A549 (cell line): ENCODE measurements at regions not wholly inside any gene's neighbourhood (a gene's known extent, or its start where the extent isn't known, plus 50 kb on each side); places are given as distances from the start of the nearest gene placed in this dataset.

Source experiments
- ATAC-seq, 2 experiments: fragments of 200-7000 bp in 1 of 2; fragments of >200 bp in 1 of 2; cut with Nextera tagmentation in 1 of 2; cut with Tn5 transposase in 1 of 2; 3 replicates each; pipeline versions ENCODE4 v1.8.0 to v1.9.1; 2018 to 2020; ENCODE audit warnings: mild to moderate bottlenecking in 1 of 2, moderate library complexity in 1 of 2
- CTCF ChIA-PET: fragments of 300-600 bp; sonication (Branson Sonifier 250); formaldehyde crosslinking; extraction: SDS; loops from one replicate; lab custom pipeline; 2021; ENCODE audit warnings: antibody characterized with exemption, inconsistent platforms; lab: Yijun Ruan, JAX
- POLR2A ChIA-PET: fragments of 350-600 bp; formaldehyde crosslinking; extraction: SDS; loops from one replicate; lab custom pipeline; 2021; ENCODE audit warnings: antibody characterized with exemption, inconsistent platforms; lab: Yijun Ruan, JAX
- DNase-seq, 2 experiments: peaks; one replicate each; pipeline versions ENCODE4 v3.0.0 to v3.0.0-alpha.2; 2011 to 2016; ENCODE audit warnings: low read depth in 1 of 2, low spot score in 1 of 2
- FAIRE-seq: peaks from 2 replicates; lab custom pipeline; 2011; peaks lifted over from hg19 to GRCh38; lab: Jason Lieb, UNC
- H3K27ac ChIP-seq, 2 experiments: fragments of >200 bp; sonication (Bioruptor Twin); formaldehyde crosslinking; 3 replicates each; pipeline ENCODE4 v1.5.1; 2016 to 2017
- H3K4me1 ChIP-seq: fragments of >200 bp; sonication (Bioruptor Twin); formaldehyde crosslinking; 3 replicates; pipeline ENCODE4 v1.6.1; 2016
- H3K4me2 ChIP-seq: fragments of >200 bp; sonication (Bioruptor Twin); formaldehyde crosslinking; 3 replicates; pipeline ENCODE4 v1.6.1; 2016
- H3K4me3 ChIP-seq: fragments of >200 bp; sonication (Bioruptor Twin); formaldehyde crosslinking; 3 replicates; pipeline ENCODE4 v1.5.1; 2016
- H3K9me3 ChIP-seq: fragments of >200 bp; sonication (Bioruptor Twin); formaldehyde crosslinking; 3 replicates; pipeline ENCODE4 v1.6.1; 2016
- BCL3 ChIP-seq: fragments of >200 bp; sonication (Bioruptor Twin); formaldehyde crosslinking; IDR thresholded peaks from 3 replicates; pipeline ENCODE4 v1.6.1; 2016
- BHLHE40 ChIP-seq: IDR thresholded peaks from 2 replicates; pipeline ENCODE4 v1.6.1; 2012; ENCODE audit warnings: low read depth, low read length, inconsistent platforms
- CBX8 ChIP-seq: fragments of 200-600 bp; sonication (generic); IDR thresholded peaks from 2 replicates; pipeline ENCODE4 v1.6.1; 2016
- CHD4 ChIP-seq: fragments of 200-600 bp; sonication (generic); IDR thresholded peaks from 2 replicates; pipeline ENCODE4 v1.6.1; 2016; ENCODE audit warnings: antibody characterized with exemption, mild to moderate bottlenecking, borderline replicate concordance
- EHF ChIP-seq: fragments of 250-450 bp; sonication (Bioruptor Pico); IDR thresholded peaks from 2 replicates; pipeline ENCODE4 v1.5.0; 2020; ENCODE audit warnings: mild to moderate bottlenecking
- EHMT2 ChIP-seq: fragments of 200-600 bp; sonication (generic); IDR thresholded peaks from 2 replicates; pipeline ENCODE4 v1.6.1; 2016; ENCODE audit warnings: antibody characterized with exemption, low read depth, mild to moderate bottlenecking, moderate library complexity
- ESRRA ChIP-seq: fragments of 150-350 bp; IDR thresholded peaks from 2 replicates; pipeline ENCODE4 v1.6.1; 2014; ENCODE audit warnings: mild to moderate bottlenecking, low read length, borderline replicate concordance
- FOSL2 ChIP-seq, 2 experiments: fragments of 450-650 bp in 1 of 2; fragments of >200 bp in 1 of 2; sonication (Bioruptor Twin) in 1 of 2; formaldehyde crosslinking; IDR thresholded peaks; 2 replicates each; pipeline versions ENCODE4 v1.5.0 to v1.6.1; 2016 to 2020; ENCODE audit warnings: mild to moderate bottlenecking in 1 of 2, moderate library complexity in 1 of 2
- FOXS1 ChIP-seq: fragments of 250-450 bp; sonication (Bioruptor Pico); IDR thresholded peaks from 2 replicates; pipeline ENCODE4 v1.5.0; 2020; ENCODE audit warnings: mild to moderate bottlenecking, moderate library complexity
- HDAC2 ChIP-seq: fragments of 200-600 bp; sonication (generic); IDR thresholded peaks from 2 replicates; pipeline ENCODE4 v1.6.1; 2016
- HES2 ChIP-seq: fragments of >200 bp; sonication (Bioruptor Twin); formaldehyde crosslinking; IDR thresholded peaks from 2 replicates; pipeline ENCODE4 v1.6.1; 2016
- HMGXB4 ChIP-seq: fragments of 250-450 bp; sonication (Bioruptor Pico); IDR thresholded peaks from 2 replicates; pipeline ENCODE4 v1.5.0; 2021; ENCODE audit warnings: mild to moderate bottlenecking, moderate library complexity, borderline replicate concordance
- HOXA7 ChIP-seq: fragments of 250-450 bp; sonication (Bioruptor Pico); IDR thresholded peaks from 2 replicates; pipeline ENCODE4 v1.5.0; 2020; ENCODE audit warnings: mild to moderate bottlenecking, moderate library complexity
- JUN ChIP-seq, 2 experiments: fragments of >200 bp; sonication (Bioruptor Twin); formaldehyde crosslinking; IDR thresholded peaks; 2 replicates in 1 of 2; 3 replicates in 1 of 2; pipeline ENCODE4 v1.6.1; 2016 to 2017
- JUNB ChIP-seq: fragments of >200 bp; sonication (Bioruptor Twin); formaldehyde crosslinking; IDR thresholded peaks from 2 replicates; pipeline ENCODE4 v1.6.1; 2016
- KDM1A ChIP-seq: fragments of 200-600 bp; sonication (generic); IDR thresholded peaks from 2 replicates; pipeline ENCODE4 v1.6.1; 2016; ENCODE audit warnings: low read depth, mild to moderate bottlenecking
- MAFK ChIP-seq: fragments of 450-650 bp; IDR thresholded peaks from 2 replicates; pipeline ENCODE4 v1.6.1; 2014; ENCODE audit not compliant: partially characterized antibody
- MAZ ChIP-seq: fragments of 150-350 bp; IDR thresholded peaks from 2 replicates; pipeline ENCODE4 v1.6.1; 2014; ENCODE audit warnings: antibody characterized with exemption, low read depth, low read length, borderline replicate concordance
- NPAS2 ChIP-seq: fragments of 250-450 bp; sonication (Bioruptor Pico); IDR thresholded peaks from 2 replicates; pipeline ENCODE4 v1.8.0; 2022; ENCODE audit warnings: mild to moderate bottlenecking, moderate library complexity, borderline replicate concordance
- NR3C1 ChIP-seq: fragments of >200 bp; sonication (Bioruptor Twin); formaldehyde crosslinking; IDR thresholded peaks from 3 replicates; pipeline ENCODE4 v1.6.1; 2017
- POLR2AphosphoS2 ChIP-seq: conservative IDR thresholded peaks from 2 replicates; pipeline ENCODE4 v1.6.1; 2012; ENCODE audit warnings: low read length, improper control_type of control experiment, inconsistent platforms
- RARB ChIP-seq: fragments of 250-450 bp; sonication (Bioruptor Pico); IDR thresholded peaks from 2 replicates; pipeline ENCODE4 v1.8.0; 2021; ENCODE audit warnings: mild to moderate bottlenecking, moderate library complexity
- REST ChIP-seq: fragments of 200-600 bp; sonication (generic); IDR thresholded peaks from 2 replicates; pipeline ENCODE4 v1.6.1; 2016; ENCODE audit warnings: antibody characterized with exemption, mild to moderate bottlenecking, moderate library complexity
- RNF2 ChIP-seq: fragments of 200-600 bp; sonication (generic); IDR thresholded peaks from 2 replicates; pipeline ENCODE4 v1.6.1; 2016; ENCODE audit warnings: low read depth, mild to moderate bottlenecking, antibody characterized with exemption, moderate library complexity, borderline replicate concordance
- USF2 ChIP-seq: fragments of 450-650 bp; IDR thresholded peaks from 2 replicates; pipeline ENCODE4 v1.6.1; 2014; ENCODE audit warnings: antibody characterized with exemption
- WGBS: methylation state at CpG from one replicate; pipeline ENCODE4 v1.1.6; 2017; ENCODE audit errors: missing lambda C conversion rate; 5-methylcytosine and 5-hydroxymethylcytosine counted together

GRCh38 chr5:90111364-90112032 lies 298.1 kb downstream of the CETN3 start:
- Histone ChIP-seq H3K27ac (no peak overlapping the region), H3K4me3 (no peak overlapping the region)
- POLR2A ChIA-PET: no interaction called here
- TF ChIP-seq USF2 (no peak), MAFK (no peak), MAZ (no peak), HDAC2 (no peak), HES2 (no peak), RARB (CRISPR knock-in tag) (no peak), RNF2 (no peak)
- TF ChIP-seq, all 56 proteins: peak for 0
- WGBS: 5% methylated on average over 10 of the region's 10 CpGs
- no peaks in the 10 kb centered on the region for H3K4me1 ChIP-seq
- DNase-seq (no peak), ATAC-seq (no peak), FAIRE-seq (no peak)
- no peak overlapping the region for H3K4me2 ChIP-seq
- no peaks in the 10 kb centered on the region for H3K9me3 ChIP-seq
- CTCF ChIA-PET: no interaction called here

- 0 out of 3 replicates have a peak, but pooled peaks cover 3% of the 10 kb centered on the region for H3K9me3 ChIP-seq
- POLR2A ChIA-PET: no interaction called here
- no peak overlapping the region for H3K4me2 ChIP-seq
- FAIRE-seq: no peak
- ATAC-seq: no peak
- no peak for DNase-seq
- H3K4me1 ChIP-seq: no peaks in the 10 kb centered on the region
- CTCF ChIA-PET: no interaction called here
- H3K4me3 ChIP-seq: no peak overlapping the region
- WGBS: 1% methylated on average over 2 of the region's 2 CpGs
- H3K27ac ChIP-seq: no peak overlapping the region
- TF ChIP-seq CHD4 (no peak), JUNB (no peak), KDM1A (no peak), ESRRA (no peak), RARB (CRISPR knock-in tag) (no peak), FOXS1 (CRISPR knock-in tag) (no peak), FOSL2 (IDR thresholded peaks at IDR 0.05) (no peak), FOSL2 (CRISPR knock-in tag; IDR thresholded peaks at IDR 0.05) (no peak), NPAS2 (CRISPR knock-in tag) (no peak), EHMT2 (no peak), CBX8 (no peak), JUN (IDR thresholded peaks at IDR 0.05) (no peak)
- TF ChIP-seq, all 56 proteins: peak for 0
Measured at GRCh38 chr5:90109285-90109684, 300.3 kb downstream of the CETN3 start.

GRCh38 chr5:90099099-90099498 lies 310.5 kb downstream of the CETN3 start:
- H3K4me3 ChIP-seq: no peak overlapping the region
- ChIA-PET POLR2A (no interaction called here), CTCF (no interaction called here)
- peaks cover 10% of the 10 kb centered on the region; the same call in 1 of the 3 replicates for H3K4me1 ChIP-seq
- ATAC-seq (no peak), FAIRE-seq (no peak), DNase-seq (no peak)
- H3K27ac ChIP-seq: no peak overlapping the region
- no peaks in the 10 kb centered on the region for H3K9me3 ChIP-seq
- no peak overlapping the region for H3K4me2 ChIP-seq
- TF ChIP-seq EHF (CRISPR knock-in tag): no peak
- no peak for TF ChIP-seq POLR2AphosphoS2
- TF ChIP-seq REST: no peak
- no peak for TF ChIP-seq USF2
- TF ChIP-seq HDAC2: no peak
- no peak for TF ChIP-seq HES2
- TF ChIP-seq HMGXB4 (CRISPR knock-in tag): no peak
- TF ChIP-seq NR3C1: no peak
- no peak for TF ChIP-seq HOXA7
- TF ChIP-seq BHLHE40: no peak
- no peak for TF ChIP-seq BCL3
- no peak for TF ChIP-seq MAZ
